Activated CD4-positive, alpha-beta T cell treated with anti-CD3 and anti-CD28 coated beads, Interleukin-2, amount 50 U/mL, for 48 hours (primary cell): ENCODE measurements at regions not wholly inside any gene's neighbourhood (a gene's known extent, or its start where the extent isn't known, plus 50 kb on each side); places are given as distances from the start of the nearest gene placed in this dataset.
"Not testable (repeated sequence)": the region's sequence is repeated elsewhere in the genome, so short reads cannot be mapped to it uniquely, and the experiment has no call there.

Experiments used
- DNase-seq, 2 experiments: peaks; one replicate each; pipeline ENCODE4 v3.0.0-alpha.2; 2020

DNA sequence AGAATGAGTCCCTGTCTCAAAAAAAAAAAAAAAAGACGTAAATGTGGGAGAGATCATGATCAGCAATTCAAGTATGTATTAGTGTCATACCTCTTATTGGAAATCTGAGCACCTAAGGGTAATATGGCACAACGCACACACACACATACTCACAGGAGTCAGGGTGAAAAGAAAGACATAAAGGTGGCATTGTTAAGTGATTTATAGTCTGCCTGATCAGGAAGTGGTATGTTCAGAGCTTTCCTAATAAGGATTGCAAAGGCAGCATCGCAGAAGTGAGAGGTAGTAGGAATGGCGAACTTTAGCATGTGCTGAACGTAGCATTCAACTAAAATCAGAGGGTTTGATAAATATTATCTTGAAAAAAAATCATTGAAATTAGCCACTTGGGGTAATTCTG is 854.3 kb downstream of the METTL15 start:
- DNase-seq, result no peak

DNA sequence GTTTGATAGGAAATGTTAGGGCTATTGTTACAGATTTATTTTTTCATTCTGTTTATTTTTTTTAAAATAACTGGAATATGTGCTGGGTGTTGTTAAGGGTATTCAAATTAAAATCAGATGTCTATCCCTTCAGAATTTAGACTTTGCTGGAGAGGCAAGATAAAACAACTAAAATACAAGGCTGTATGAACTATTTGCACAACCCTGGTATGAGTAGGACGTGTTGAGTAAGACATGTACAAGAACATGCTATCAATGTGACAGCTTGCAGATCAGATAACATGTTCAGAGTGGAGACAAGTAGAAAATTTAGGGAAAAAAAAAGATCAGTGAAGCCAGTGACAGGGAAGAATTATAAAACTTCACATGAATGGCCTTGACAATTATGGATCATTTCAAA is 853.5 kb downstream of the METTL15 start:
- no peak for DNase-seq

DNA sequence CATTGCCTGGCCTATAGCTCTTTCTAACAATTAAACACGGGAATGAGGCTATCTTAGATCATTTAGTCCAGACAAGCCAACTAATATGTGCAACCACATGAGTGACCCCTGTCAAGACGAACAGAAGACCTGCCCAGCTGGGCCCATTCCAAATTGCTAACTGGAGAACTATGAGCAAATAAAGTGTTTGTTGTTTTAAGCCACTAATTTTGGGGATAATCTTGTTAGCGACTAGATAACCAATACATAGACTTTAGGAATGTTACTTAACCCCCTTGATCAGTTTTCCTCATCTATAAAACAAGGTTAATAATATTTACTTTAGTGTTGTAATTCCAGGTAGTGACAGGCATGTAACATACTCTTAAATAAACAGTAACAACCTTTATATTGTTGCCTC is 848.3 kb downstream of the METTL15 start:
- DNase-seq, result no peak

DNA sequence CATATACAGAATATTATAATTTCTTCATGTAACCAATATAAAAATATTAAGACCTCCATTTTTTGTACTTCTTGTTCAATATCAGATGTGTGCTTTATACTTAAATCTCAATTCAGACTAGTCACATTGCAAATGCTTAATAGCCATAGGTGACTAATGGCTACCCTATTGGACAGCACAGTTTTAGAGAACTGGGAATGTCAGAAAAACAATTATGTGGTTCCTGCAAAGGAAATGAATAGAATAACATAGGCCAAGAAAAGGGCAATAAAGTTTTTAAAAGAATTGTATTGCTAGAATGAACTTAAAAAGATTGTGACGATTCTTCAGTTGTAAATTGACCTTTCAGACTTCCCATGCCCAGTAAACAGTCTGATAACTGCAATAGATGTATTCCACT is 843.0 kb downstream of the METTL15 start:
- no peak for DNase-seq

DNA sequence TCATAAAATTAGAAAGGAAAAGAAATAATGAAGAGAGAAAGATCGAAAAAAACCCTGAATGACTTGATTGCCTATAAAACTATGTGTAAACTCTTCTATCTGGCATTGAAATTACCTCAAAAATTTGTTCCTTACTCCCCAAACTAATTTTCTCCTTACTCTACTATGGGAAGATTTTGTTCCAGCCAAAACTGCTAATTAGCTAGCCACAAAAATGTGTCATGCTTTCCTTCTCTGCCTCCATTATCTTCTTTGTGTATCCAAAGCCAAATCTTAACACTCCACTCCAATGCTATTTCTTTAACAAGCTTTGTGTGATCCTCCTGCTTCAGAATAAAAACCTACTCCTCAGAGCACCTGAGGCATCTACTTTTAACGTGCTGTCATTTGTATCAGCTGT is 831.2 kb downstream of the METTL15 start:
- DNase-seq, result no peak

DNA sequence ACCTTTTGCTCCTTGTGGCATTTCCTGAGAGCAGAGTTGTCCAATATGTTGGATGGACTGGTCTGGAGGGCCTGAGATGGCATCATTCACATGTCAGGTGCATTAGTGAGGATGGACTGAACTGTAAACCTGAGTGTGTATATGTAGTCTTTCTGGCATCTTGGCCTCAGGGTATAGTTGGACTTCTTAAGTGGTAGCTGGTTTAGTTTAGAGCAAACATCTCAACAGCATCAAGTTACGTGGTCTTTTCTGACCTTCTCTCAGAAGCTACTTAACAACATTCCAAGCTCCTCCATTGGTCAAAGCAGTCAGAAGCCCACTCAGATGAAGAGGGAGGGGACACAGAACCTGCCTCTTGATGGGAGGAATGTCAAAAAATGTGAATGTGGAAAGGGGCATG is 829.9 kb downstream of the METTL15 start:
- no peak for DNase-seq

DNA sequence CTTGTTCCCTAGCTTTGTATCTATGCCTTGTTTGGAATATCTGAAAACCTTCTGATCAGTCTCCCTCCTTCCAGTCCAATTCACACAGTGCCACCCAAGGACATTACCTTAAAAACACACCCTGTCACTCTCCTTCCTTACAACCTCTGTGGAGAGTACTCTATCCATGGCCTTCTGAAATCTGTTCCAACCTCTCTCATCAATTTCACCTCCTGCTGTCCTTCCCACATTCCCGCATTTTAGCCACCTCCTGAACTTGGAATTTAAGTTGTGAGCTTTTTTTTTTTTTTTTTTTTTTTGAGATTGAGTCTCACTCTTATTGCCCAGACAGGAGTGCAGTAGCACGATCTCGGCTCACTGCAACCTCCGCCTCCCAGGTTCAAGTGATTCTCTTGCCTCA is 824.8 kb downstream of the METTL15 start:
- DNase-seq, result no peak

DNA sequence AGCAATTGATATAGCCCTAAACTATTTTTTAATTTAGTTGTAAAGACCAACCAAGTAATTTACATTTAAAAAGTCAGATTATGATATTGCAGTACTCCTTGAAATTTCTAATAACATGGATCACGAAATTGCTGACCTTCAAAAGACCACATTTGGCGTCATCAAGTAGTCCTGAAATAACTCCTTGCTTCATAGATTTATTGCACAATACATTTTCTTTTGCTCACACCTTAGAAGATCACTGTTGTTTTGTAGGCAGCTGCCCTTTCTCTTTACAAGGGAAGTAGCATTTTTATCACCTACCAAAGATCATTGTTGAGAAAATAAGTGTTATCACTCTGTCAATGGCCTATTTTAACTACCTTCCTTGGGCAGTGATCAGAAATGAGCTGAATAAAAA is 815.8 kb downstream of the METTL15 start:
- no peak for DNase-seq

DNA sequence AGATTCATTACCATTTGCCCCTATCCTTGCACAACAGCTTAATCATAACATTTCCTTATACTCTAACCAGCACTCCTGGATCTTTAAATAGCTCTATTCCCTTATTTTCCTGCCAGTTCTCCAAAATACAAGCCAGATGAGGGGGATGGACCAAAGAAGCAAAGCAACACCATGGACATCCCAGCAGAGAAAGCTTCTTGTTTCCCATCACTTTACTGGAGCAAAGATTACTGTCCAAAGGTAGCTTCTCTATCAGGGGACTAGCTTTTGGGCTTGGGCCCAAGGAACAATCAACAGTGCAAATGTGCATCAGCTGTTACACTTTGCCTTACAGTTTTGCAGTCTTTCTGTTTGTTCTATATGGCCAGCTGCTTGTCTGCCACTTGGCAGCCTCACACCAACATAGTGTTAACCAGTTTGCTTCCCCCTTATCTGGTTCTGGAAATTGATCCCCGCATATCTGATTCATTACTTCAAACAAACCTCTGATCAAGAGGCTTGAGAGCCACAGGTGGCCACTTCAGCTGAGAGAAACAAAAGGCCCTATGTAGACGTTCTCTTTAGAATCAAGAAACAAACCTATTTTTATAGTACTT is 814.3 kb downstream of the METTL15 start:
- DNase-seq, result no peak

DNA sequence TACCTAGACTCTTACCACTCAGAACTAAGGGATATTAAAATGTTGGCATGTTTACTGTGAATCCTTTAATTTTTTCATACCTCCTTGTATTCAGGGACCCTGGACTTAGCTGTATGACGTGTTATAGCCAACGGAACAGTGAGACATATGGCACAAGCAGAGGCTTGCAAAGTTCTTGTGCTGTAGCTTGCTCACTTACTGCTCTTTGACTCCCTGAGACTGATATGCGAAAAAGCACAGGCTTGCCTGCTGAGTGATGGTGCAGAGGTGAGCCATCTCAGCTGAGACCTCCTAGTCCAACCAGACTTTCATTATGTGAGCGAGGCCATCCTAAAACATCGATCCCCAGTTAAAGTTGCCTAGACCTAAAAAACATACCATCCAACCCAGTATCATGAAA is 811.0 kb downstream of the METTL15 start:
- DNase-seq, result no peak

DNA sequence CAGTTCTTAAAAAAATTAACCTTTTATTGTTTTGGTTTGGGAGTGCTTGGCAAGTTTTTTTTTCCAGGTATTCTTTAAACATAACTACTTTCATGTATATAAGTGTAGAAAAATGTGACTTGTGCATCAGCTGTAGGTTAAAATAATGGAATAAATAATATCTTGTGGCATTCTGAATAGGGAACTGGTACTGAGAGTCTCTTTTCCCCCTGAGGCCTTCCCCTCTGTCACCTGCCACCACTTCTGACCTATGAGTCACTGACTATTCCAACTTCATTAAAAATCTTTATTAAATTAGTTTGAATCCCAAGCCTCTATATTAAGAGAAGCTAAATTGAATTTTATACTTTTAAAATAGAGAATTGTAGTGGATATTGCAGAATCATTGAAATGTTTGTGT is 805.7 kb downstream of the METTL15 start:
- DNase-seq, result no peak

DNA sequence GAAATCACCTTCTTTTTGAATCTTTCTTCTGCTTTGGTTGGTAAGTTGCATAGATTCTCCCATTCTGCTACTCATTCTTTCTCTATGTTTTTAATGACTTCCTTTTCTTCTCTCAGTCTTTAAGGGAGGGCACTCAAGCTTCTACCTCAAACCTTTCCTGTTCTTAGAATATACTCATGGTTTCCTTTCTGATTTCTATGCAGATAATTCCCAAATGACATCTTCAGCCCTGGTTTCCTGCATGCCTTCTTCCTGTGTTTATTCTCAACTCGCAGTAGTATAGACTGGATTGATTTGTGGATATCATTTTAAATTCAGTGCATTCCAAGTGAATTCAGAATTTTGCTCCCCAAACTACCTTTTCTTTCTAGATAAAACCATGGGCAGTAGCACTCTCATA is 803.6 kb downstream of the METTL15 start:
- no peak for DNase-seq

DNA sequence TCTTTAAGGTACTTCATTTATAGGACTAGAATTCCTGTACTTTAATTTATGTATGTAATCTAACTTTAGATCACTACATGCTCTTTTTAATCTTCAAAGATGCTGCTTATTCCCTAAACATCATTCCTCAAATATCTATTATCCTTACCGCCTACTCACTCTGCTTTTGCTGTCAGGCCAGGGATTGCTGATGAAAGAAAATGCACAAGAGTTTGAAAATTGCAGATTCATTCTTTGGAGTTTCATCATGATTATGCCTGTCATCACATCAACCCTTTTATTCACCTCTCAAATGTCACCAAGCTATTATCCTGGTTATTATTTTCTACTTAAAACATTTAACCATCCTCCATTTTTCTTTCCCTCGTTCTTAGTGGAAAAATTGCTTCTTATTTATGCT is 802.7 kb downstream of the METTL15 start:
- DNase-seq, result no peak

DNA sequence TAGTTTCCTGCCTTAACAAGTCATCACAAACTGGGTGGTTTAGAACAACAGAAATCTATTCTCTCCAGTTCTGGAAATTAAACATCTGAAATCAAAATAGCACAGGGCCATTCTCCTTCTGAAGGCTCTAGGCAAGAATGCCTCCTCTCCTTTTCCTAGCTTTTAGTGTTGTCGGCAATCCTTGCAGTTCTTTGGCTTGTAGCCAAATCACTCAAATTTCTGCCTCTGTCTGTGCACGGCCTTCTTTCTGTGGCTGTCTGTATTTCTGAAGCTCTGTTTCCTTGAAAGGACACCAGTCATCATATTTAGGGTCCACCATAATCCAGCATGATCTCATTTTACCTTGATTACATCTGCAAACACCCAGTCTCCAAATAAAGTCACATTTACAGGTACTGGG is 795.5 kb downstream of the METTL15 start:
- DNase-seq, result no peak

DNA sequence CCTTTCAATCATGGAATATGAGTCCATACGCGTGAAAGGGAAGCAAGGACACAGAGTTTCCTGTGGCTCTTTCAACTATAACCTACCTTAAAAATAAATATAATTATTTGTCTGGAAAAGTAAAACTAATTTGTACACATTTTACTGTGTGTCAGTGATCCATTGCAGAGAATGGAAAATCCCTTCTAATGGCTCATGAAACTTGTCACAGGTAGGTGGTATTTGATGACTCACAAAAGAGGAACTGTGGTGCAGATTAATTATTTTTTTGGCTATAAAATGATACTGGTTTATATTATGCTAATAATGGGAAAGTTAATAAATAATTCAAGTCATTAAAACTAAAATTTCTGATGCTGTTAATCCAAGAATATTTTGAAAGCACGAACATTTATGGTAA is 792.2 kb downstream of the METTL15 start:
- DNase-seq, result no peak

DNA sequence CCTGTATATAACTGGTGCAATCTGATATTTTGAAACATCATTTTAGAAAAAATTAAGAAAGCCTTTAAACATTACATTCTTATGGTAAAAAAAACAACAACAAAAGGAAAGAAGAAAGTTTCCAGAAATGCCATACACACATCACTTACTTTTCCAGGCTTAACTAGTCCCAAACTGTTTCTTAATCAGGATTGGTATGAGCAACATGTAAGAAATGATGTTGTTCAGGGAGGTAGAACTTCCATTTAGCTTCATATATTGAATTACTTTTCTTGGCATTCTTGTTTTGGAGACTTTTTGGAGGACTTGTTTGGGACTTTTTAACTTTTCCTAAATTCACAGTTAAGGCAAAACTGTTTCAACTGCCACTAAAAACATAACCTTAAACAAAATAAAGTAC is 791.5 kb downstream of the METTL15 start:
- no peak for DNase-seq

DNA sequence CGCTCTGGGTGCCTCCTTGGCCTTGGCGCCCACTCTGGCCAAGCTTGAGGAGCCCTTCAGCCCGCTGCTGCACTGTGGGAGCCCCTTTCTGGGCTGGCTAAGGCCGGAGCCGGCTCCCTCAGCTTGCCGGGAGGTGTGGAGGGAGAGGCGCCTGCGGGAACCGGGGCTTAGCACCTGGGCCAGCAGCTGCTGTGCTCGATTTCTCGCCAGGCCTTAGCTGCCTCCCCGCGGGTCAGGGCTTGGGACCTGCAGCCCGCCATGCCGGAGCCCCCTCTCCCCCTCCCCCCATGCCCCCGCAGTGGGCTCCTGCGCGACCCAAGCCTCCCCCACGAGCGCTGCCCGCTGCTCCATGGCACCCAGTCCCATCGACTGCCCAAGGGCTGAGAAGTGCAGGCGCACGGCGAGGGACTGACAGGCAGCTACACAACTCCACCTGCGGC is 782.4 kb downstream of the METTL15 start:
- DNase-seq, result not testable (repeated sequence)

DNA sequence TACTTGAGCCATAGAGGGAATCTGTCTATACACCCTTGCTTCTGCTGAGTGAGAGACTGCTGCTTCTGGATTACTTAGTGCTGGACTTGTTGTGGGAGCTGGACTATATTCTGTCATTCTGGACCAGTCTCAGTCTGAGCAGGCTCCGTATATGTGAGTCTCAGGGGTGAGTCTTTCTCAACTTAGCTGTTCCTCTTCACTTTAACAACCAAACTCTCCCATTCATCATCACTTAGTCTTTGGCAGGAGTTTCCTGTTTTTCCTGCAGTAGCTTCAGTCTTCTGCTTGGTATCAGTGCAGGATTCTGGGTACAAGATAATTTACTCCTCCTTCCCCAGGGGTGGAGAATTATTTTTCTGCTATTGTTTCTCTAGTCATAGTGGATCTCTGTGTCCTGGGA is 779.5 kb downstream of the METTL15 start:
- DNase-seq, result no peak

DNA sequence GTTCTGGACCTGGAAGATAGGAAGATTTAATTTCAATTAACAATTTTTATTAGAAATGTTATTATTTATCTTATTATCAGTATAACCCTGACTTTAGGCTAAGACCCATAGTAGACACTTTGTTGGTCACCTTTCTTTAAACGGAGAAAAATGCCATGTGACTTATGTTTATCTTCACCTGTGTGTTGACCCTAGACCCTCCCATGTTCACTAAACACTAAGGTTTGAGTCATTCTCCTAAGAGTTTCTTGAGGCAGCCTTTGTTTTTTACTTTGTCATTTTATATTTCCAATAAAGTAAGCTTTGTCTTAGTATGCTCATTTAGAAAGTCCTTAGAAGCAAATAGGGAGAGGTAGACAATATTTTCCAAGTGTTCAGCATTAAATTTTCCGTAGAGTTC is 771.7 kb downstream of the METTL15 start:
- DNase-seq, result no peak

DNA sequence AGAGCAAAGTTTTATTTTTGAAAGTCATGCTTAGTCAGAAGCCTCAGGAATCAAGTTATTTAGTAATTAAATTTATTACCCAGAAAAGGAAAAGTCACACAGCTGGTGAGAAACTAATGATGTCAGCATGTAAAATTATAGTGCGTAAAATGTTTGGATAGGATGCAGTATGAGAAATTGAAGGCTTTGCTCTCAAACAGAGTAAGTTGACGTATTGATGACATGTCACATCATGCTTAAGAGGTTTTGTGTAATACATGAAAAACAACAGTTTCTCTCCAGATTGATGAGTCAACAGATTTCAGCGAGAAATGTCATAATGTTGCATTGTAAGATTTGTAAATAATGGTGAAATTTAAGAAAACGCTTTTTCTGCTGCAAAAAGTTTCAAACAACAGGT is 769.8 kb downstream of the METTL15 start:
- no peak for DNase-seq

DNA sequence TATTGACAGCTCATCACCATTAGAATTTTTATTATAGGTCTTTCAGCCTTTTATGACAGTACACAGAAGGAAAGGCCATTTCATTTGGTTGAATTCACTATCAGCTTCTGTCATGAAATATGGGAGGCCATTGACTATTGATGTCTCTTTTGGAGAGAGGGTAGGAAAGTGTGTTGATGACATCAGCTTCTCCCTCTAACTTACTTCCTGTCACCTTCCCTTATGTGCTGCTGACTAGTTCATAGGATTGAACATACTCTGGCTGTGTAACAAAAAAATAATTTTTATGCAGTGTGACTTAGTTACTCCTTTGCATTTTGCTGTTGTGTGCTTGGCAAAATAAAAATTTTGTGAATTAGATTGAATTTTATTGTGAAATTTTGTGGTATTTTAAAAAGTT is 769.2 kb downstream of the METTL15 start:
- no peak for DNase-seq

DNA sequence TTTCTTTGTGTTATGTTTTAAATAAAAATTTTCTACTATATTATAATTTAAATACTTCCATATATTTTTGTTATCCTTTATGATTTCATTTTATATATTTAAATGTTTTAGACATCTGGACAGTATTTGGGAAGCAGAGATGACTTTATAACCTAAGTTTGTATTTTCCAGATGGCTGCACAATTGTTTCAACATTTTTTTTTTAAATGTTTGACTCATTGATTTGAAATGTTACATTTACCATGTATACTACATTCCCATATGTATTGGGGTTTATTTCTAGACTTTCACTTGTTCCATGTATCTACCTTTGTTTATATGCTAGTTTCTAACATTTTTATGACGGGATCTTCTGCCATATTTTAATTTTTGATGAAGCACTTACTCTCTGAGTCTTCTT is 766.5 kb downstream of the METTL15 start:
- no peak for DNase-seq

DNA sequence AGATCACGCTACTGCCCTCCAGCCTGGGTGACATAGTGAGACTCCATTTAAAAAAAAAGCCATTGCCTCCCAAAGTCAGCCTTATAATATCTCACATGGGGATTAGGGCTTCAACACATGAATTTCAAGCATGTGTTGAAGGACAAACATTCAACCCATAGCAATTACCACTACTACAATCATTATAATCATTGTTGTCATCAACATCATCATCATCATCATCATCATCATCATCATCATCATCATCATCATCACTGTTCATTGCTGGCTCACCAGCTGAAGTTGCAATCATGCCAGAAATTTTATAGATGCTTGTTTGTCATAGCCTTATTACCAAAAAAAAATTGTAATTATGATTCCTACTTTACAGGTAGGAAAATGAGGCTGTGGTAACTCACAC is 762.9 kb downstream of the METTL15 start:
- DNase-seq, result no peak

DNA sequence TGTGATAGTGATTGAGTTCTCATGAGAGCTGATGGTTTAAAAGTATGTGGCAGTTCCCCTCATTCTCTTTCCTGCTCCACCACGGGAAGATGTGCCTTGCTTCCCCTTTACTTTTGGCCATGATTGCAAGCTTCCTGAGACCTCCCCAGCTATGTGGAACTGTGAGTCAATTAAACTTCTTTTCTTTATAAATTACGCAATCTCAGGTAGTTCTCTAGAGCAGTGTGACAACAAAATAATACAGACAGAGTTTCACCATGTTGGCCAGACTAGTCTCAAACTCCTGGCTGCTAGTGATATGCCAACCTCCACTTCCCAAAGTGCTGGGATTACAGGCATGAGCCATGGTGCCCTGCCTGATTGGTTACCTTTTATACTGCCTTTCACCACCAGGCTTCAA is 755.2 kb downstream of the METTL15 start:
- DNase-seq, result no peak

DNA sequence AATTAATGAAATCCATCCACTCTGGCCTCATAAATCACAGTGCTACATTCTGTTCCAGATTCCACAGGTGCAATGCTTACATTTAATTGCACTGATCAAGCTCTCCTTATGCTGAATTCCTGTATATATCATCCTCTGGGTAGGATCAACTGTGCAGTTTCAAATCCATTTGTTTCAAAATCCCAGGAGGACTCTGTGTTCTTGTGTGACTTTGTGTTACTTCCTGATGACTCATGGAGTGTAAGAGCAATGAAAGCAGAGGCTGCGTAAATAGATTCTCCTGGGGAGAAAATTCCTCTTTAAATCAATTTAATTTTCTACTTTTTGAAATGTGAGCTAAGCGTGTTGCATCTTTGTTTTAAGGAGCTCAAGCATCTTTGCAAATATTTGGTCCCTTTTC is 752.7 kb downstream of the METTL15 start:
- no peak for DNase-seq

DNA sequence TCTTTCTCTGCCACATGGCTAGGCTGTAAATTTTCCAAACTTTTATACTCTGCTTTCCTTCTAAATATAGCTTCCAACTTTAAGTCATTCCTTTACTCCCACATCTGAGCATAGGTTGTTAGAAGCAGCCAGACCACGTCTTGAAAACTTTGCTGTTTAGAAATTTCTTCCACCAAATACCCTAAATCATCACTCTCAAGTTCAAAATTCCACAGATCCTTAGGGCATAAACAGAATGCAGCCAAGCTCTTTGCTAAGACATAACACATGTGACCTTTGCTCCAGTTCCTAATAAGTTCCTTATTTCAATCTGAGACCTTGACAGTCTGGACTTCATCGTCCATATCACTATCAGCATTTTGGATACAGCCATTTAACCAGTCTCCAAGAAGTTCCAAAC is 749.9 kb downstream of the METTL15 start:
- DNase-seq, result no peak
